NCI-H345 (cell line): ENCODE measurements at regions not wholly inside any gene's neighbourhood (a gene's known extent, or its start where the extent isn't known, plus 50 kb on each side); places are given as distances from the start of the nearest gene placed in this dataset.
"Not testable (repeated sequence)": the region's sequence is repeated elsewhere in the genome, so short reads cannot be mapped to it uniquely, and the experiment has no call there.

Source experiments
- DNase-seq: peaks from one replicate; lab custom pipeline; 2025; lab: John Stamatoyannopoulos, UW

GRCh38 chr1:120664376-120665249, 59.1 kb upstream of the NBPF26 start:
- not testable (repeated sequence) for DNase-seq

- not testable (repeated sequence) for DNase-seq
Observed at GRCh38 chr1:120665250-120665577, 58.5 kb upstream of the NBPF26 start.

- DNase-seq: not testable (repeated sequence)
Observed at GRCh38 chr1:120668187-120668586, 55.6 kb upstream of the NBPF26 start.
